ENCODE measurements at regions not wholly inside any gene's neighbourhood (a gene's known extent, or its start where the extent isn't known, plus 50 kb on each side); places are given as distances from the start of the nearest gene placed in this dataset.

GRCh38 chr13:75231235-75231634 is 250.7 kb downstream of the TBC1D4 start:
- no peak for DNase-seq

GRCh38 chr13:75226733-75227435 is 255.1 kb downstream of the TBC1D4 start:
- DNase-seq, result no peak

GRCh38 chr13:75226092-75226491 is 255.9 kb downstream of the TBC1D4 start:
- DNase-seq, result no peak

GRCh38 chr13:75225288-75226032 is 256.5 kb downstream of the TBC1D4 start:
- DNase-seq, result peak in 1 of 2 experiments; percentile 14

- peak in 1 of 2 experiments; percentile 26 for DNase-seq
Measured at GRCh38 chr13:75224053-75224742, 257.8 kb downstream of the TBC1D4 start.

GRCh38 chr13:75222031-75222430 is 259.9 kb downstream of the TBC1D4 start:
- no peak for DNase-seq

- DNase-seq, result no peak
Measured at GRCh38 chr13:75220861-75221260, 261.1 kb downstream of the TBC1D4 start.

GRCh38 chr13:75220238-75220542 is 261.8 kb downstream of the TBC1D4 start:
- no peak for DNase-seq

- DNase-seq, result peak; percentile 47 to 79
Measured at GRCh38 chr13:75219479-75220237, 262.3 kb downstream of the TBC1D4 start.

- no peak for DNase-seq
Measured at GRCh38 chr13:75217949-75218348, 264.0 kb downstream of the TBC1D4 start.

- no peak for DNase-seq
Measured at GRCh38 chr13:75216038-75216437, 265.9 kb downstream of the TBC1D4 start.

- DNase-seq, result no peak
Measured at GRCh38 chr13:75214846-75215245, 267.1 kb downstream of the TBC1D4 start.

- no peak for DNase-seq
Measured at GRCh38 chr13:75202981-75203380, 279.0 kb downstream of the TBC1D4 start.

- no peak for DNase-seq
Measured at GRCh38 chr13:75197803-75198202, 284.2 kb downstream of the TBC1D4 start.

GRCh38 chr13:75196147-75196837 is 285.7 kb downstream of the TBC1D4 start:
- DNase-seq, result peak; percentile 17 to 26

- peak in 1 of 2 experiments; percentile 5 for DNase-seq
Measured at GRCh38 chr13:75195495-75196146, 286.3 kb downstream of the TBC1D4 start.

- no peak for DNase-seq
Measured at GRCh38 chr13:75194717-75195462, 287.1 kb downstream of the TBC1D4 start.

- no peak for DNase-seq
Measured at GRCh38 chr13:75186379-75186778, 295.6 kb downstream of the TBC1D4 start.

- DNase-seq, result no peak
Measured at GRCh38 chr13:75181906-75182305, 300.1 kb downstream of the TBC1D4 start.

- no peak for DNase-seq
Measured at GRCh38 chr13:75180805-75181455, 301.0 kb downstream of the TBC1D4 start.

- DNase-seq, result peak; percentile 45 to 84
Measured at GRCh38 chr13:75178436-75178835, 303.5 kb downstream of the TBC1D4 start.
